Ishikawa (cell line): ENCODE measurements at regions not wholly inside any gene's neighbourhood (a gene's known extent, or its start where the extent isn't known, plus 50 kb on each side); places are given as distances from the start of the nearest gene placed in this dataset.

Experiments
- CEBPB ChIP-seq: IDR thresholded peaks from 2 replicates; pipeline ENCODE4 v1.6.1; 2012
- CREB1 ChIP-seq: IDR thresholded peaks from 2 replicates; pipeline ENCODE4 v1.6.1; 2012; ENCODE audit warnings: low read depth
- EP300 ChIP-seq: IDR thresholded peaks from 2 replicates; pipeline ENCODE4 v1.6.1; 2012; ENCODE audit warnings: borderline replicate concordance
- FOXM1 ChIP-seq: IDR thresholded peaks from 2 replicates; pipeline ENCODE4 v1.6.1; 2012; ENCODE audit warnings: low read depth, borderline replicate concordance
- NFIC ChIP-seq: IDR thresholded peaks from 2 replicates; pipeline ENCODE4 v1.6.1; 2012
- RAD21 ChIP-seq: IDR thresholded peaks from 2 replicates; pipeline ENCODE4 v1.6.1; 2012; ENCODE audit warnings: low read depth
- TAF1 ChIP-seq: IDR thresholded peaks from 2 replicates; pipeline ENCODE4 v1.6.1; 2012; ENCODE audit warnings: low read depth, mild to moderate bottlenecking
- TCF12 ChIP-seq: IDR thresholded peaks from 2 replicates; pipeline ENCODE4 v1.6.1; 2012; ENCODE audit warnings: low read depth
- TEAD4 ChIP-seq: IDR thresholded peaks from 2 replicates; pipeline ENCODE4 v1.6.1; 2012
- YY1 ChIP-seq: IDR thresholded peaks from 2 replicates; pipeline ENCODE4 v1.6.1; 2012; ENCODE audit warnings: low read depth
- ZBTB7A ChIP-seq: IDR thresholded peaks from 2 replicates; pipeline ENCODE4 v1.6.1; 2012; ENCODE audit warnings: low read depth
- TF ChIP-seq, protein P1 (sequence below): IDR thresholded peaks from 2 replicates; pipeline ENCODE4 v1.6.1; 2012
- TF ChIP-seq, protein P2 (sequence below): IDR thresholded peaks from 2 replicates; pipeline ENCODE4 v1.6.1; 2012; ENCODE audit warnings: low read depth, mild to moderate bottlenecking
- TF ChIP-seq, protein P3 (sequence below): IDR thresholded peaks from 2 replicates; pipeline ENCODE4 v1.6.1; 2012

DNA sequence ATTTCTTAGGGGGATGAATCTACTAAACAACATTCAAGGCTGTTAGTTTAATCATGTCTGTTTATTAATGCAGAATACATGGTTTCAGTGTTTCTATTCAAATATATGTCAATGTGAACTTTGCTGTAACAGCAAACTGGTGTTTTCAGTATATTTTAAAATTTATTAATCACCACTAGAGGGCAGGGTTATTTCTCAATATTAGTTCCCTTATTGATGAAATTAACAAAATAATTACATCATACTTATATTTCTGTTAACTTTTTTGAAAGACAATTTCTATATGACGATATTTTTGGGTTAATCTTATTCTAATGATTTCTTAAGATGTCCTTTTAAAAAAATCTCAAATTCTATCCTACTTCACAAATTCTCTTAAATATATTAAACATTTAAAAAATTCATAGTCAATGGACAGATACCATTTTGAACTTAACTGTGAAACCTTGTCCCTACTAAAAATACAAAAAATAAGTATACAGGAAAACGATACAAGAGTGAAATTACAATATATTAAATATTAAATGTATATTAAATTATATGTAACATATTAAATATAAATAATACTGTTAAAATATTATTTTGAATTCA is 1034.1 kb upstream of the PRMT6 start:
- TF ChIP-seq CREB1 (no peak), TAF1 (no peak), TCF12 (no peak), RAD21 (peak; percentile 36)
- TF ChIP-seq, protein P1, sequence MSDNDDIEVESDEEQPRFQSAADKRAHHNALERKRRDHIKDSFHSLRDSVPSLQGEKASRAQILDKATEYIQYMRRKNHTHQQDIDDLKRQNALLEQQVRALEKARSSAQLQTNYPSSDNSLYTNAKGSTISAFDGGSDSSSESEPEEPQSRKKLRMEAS = no peak
- TF ChIP-seq, protein P2, sequence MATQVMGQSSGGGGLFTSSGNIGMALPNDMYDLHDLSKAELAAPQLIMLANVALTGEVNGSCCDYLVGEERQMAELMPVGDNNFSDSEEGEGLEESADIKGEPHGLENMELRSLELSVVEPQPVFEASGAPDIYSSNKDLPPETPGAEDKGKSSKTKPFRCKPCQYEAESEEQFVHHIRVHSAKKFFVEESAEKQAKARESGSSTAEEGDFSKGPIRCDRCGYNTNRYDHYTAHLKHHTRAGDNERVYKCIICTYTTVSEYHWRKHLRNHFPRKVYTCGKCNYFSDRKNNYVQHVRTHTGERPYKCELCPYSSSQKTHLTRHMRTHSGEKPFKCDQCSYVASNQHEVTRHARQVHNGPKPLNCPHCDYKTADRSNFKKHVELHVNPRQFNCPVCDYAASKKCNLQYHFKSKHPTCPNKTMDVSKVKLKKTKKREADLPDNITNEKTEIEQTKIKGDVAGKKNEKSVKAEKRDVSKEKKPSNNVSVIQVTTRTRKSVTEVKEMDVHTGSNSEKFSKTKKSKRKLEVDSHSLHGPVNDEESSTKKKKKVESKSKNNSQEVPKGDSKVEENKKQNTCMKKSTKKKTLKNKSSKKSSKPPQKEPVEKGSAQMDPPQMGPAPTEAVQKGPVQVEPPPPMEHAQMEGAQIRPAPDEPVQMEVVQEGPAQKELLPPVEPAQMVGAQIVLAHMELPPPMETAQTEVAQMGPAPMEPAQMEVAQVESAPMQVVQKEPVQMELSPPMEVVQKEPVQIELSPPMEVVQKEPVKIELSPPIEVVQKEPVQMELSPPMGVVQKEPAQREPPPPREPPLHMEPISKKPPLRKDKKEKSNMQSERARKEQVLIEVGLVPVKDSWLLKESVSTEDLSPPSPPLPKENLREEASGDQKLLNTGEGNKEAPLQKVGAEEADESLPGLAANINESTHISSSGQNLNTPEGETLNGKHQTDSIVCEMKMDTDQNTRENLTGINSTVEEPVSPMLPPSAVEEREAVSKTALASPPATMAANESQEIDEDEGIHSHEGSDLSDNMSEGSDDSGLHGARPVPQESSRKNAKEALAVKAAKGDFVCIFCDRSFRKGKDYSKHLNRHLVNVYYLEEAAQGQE = no peak

DNA sequence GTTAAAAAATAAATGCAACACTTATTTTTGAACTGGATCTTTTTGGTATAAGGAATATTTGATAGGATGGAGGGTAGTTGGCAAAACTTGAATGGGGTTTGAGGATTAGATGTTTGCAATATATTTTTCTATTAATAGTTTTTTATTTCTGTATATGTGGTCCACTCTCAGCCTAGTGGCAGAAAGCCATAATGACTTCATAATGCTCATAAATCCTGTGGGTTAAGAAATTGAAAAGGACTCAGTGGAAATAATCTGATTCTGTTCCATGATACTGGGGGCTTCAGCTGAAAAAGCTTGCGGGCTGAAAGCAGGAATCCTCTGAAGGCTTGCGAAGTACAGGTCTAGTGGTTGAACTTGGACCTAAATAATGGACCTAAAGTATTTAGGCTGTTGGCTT is 1028.6 kb upstream of the PRMT6 start:
- TF ChIP-seq EP300 = no peak
- TF ChIP-seq, protein P3, sequence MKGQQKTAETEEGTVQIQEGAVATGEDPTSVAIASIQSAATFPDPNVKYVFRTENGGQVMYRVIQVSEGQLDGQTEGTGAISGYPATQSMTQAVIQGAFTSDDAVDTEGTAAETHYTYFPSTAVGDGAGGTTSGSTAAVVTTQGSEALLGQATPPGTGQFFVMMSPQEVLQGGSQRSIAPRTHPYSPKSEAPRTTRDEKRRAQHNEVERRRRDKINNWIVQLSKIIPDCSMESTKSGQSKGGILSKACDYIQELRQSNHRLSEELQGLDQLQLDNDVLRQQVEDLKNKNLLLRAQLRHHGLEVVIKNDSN = no peak
- no peak for TF ChIP-seq TEAD4
- TF ChIP-seq TAF1 = no peak
- no peak for TF ChIP-seq TCF12
- TF ChIP-seq RAD21 = no peak
- TF ChIP-seq CEBPB = no peak
- no peak for TF ChIP-seq ZBTB7A
- no peak for TF ChIP-seq YY1
- TF ChIP-seq, protein P1 = no peak
- no peak for TF ChIP-seq FOXM1
- no peak for TF ChIP-seq NFIC
- TF ChIP-seq, protein P2 = no peak
- no peak for TF ChIP-seq CREB1

DNA sequence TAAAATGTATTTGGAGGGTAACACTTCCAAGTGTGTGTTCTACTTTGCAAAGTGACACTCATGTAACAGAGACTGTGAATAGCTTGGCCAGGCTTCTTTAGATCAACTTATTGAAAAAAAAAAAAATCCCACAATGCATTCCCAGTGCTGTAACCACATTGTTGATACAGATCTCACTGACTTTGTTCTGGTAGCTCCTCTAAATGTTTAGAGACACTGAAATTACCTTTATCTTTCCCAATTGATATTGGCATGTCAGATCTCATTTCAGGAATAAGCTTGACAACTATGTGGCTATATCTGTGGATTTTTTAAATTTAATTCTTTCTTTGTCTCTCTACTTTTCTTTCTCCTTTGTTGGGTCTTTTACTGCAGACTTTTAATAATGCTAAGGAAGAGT is 1018.9 kb upstream of the PRMT6 start:
- TF ChIP-seq, protein P1 = no peak
- TF ChIP-seq, protein P3 = no peak
- TF ChIP-seq CREB1 (no peak), CEBPB (no peak), NFIC (no peak), TAF1 (no peak), EP300 (no peak)

DNA sequence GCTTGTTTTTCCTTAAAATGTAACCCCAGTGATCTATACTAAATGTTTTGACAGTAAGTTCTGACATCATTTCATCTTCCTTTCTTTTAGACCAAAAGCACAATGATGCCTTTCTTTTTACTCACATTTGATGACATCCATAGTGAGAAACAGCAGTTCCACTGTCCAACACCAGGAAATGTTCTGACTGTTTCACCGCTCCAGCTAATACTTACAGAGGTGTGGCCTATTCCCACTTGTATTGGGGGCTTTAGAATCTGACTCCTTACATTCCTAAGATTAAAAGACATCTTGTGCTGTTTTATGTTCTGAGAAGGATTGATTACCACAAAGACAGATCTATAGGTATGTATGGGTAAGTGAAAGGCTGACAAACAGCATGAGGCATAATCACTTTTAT is 1018.2 kb upstream of the PRMT6 start:
- TF ChIP-seq TAF1 = no peak
- no peak for TF ChIP-seq FOXM1
- TF ChIP-seq, protein P2 = no peak
- TF ChIP-seq ZBTB7A = no peak
- TF ChIP-seq TEAD4 = no peak
- TF ChIP-seq YY1 = no peak
- TF ChIP-seq, protein P3 = no peak
- TF ChIP-seq, protein P1 = no peak
- no peak for TF ChIP-seq RAD21
- no peak for TF ChIP-seq TCF12
